Colonic mucosa (tissue), 4 donors: ENCODE measurements at regions not wholly inside any gene's neighbourhood (a gene's known extent, or its start where the extent isn't known, plus 50 kb on each side); places are given as distances from the start of the nearest gene placed in this dataset.

Source experiments
- DNase-seq: peaks from one replicate; pipeline ENCODE4 v3.0.0-alpha.2; 2020
- H3K27ac ChIP-seq: fragments of 200-600 bp; one replicate; pipeline ENCODE4 v1.8.0; 2021
- H3K27me3 ChIP-seq: fragments of 200-600 bp; one replicate; pipeline ENCODE4 v1.8.0; 2021
- H3K36me3 ChIP-seq: fragments of 200-600 bp; one replicate; pipeline ENCODE4 v1.8.0; 2021
- H3K4me1 ChIP-seq: fragments of 200-600 bp; one replicate; pipeline ENCODE4 v1.8.0; 2021; ENCODE audit warnings: mild to moderate bottlenecking
- H3K4me3 ChIP-seq: fragments of 200-600 bp; one replicate; pipeline ENCODE4 v1.8.0; 2021
- H3K9ac ChIP-seq, 2 donors: one replicate each; pipeline ENCODE4 v1.7.0; 2013; ENCODE audit warnings: control low read depth in 2 of 2, low read depth in 2 of 2, low read length in 2 of 2
- H3K9me3 ChIP-seq: fragments of 200-600 bp; one replicate; pipeline ENCODE4 v1.8.0; 2021
- intact Hi-C: fragments of 100-400 bp; cut with DNase I; formaldehyde crosslinking; loops from one replicate; pipeline ENCODE4 v1.14.1; 2022
- TF ChIP-seq, protein P1 (sequence below): fragments of 200-600 bp; IDR thresholded peaks from one replicate; pipeline ENCODE4 v1.8.0; 2022; ENCODE audit warnings: antibody characterized with exemption, mild to moderate bottlenecking
- donor health status: healthy.
- donor health status: DM: no; HTN: no; CAD: no.
- donor health status: DM: no; HTN: no; CAD: no.

DNA sequence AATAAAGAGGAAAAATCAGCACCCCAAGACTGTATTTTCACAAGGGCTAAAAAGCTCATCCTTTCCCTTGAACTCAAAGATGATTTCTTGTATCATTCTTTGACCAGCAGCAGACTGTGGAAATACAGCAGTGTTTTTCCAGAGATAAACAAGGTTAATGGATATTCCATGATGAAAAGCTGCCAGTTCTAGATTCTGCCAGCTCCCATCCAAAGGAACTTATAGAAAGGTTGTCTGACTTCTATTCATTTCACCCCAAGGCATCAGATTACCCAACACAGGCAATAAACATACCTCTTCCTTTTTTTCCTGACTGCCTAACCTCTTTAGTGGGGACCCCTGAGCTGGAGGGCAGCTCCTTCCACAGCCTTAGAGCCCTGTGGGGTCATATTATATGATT, 375.8 kb upstream of the THBS1 start:
- no peaks in the 10 kb centered on the region for H3K9me3 ChIP-seq
- DNase-seq, result no peak
- H3K4me3 ChIP-seq, result no peak overlapping the region
- TF ChIP-seq, protein P1, sequence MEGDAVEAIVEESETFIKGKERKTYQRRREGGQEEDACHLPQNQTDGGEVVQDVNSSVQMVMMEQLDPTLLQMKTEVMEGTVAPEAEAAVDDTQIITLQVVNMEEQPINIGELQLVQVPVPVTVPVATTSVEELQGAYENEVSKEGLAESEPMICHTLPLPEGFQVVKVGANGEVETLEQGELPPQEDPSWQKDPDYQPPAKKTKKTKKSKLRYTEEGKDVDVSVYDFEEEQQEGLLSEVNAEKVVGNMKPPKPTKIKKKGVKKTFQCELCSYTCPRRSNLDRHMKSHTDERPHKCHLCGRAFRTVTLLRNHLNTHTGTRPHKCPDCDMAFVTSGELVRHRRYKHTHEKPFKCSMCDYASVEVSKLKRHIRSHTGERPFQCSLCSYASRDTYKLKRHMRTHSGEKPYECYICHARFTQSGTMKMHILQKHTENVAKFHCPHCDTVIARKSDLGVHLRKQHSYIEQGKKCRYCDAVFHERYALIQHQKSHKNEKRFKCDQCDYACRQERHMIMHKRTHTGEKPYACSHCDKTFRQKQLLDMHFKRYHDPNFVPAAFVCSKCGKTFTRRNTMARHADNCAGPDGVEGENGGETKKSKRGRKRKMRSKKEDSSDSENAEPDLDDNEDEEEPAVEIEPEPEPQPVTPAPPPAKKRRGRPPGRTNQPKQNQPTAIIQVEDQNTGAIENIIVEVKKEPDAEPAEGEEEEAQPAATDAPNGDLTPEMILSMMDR, result no peak
- H3K27me3 ChIP-seq, result no peaks in the 10 kb centered on the region
- H3K36me3 ChIP-seq, result no peaks in the 10 kb centered on the region
- H3K9ac ChIP-seq, result no peak overlapping the region
- no peaks in the 10 kb centered on the region for H3K4me1 ChIP-seq
- H3K27ac ChIP-seq, result no peak overlapping the region
- intact Hi-C loops, result no loop called here

DNA sequence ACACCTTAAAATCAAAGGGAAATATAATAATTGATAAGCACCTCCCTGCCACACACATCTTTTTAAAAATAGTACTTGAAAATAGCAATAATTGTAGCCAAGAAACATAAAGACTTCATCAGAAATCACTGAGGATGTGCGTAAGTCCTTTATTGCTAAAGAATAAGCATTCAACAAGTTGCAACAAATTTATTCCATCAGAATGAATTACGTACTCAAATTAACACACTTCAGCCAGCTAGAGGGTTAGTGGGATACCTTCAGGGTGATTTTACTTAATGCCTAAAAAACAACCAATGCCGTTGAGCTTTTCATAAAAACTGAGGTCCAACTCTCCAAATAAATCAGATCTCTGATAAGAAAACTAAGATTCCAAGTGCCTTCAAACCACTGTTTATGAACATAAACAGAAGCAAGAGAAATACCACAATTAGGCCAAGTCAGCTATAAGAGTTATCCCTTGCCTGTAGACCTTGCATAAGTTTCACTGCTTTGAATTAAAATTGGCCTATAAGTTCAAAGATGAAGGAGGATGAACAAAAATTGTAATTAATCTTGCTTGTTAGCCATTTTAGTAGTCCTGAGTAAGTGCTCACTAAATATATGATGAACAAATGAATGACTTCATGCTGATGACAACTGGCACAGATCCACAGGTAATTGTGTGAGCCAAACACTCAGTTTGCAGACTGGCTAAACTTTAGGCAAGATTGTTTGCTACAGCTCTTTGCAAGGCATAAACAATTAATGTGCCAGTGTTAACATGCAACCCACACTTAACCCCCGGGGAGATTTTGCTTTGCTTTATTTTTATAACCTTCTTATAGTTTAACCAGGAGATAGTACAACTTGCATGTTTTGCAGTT, 375.1 kb upstream of the THBS1 start:
- Histone ChIP-seq H3K27ac (no peak overlapping the region), H3K9ac (no peak overlapping the region), H3K9me3 (no peaks in the 10 kb centered on the region), H3K4me1 (no peaks in the 10 kb centered on the region), H3K4me3 (no peak overlapping the region), H3K36me3 (no peaks in the 10 kb centered on the region), H3K27me3 (no peaks in the 10 kb centered on the region)
- DNase-seq, result no peak
- intact Hi-C loops, result no loop called here
- TF ChIP-seq, protein P1, result no peak

DNA sequence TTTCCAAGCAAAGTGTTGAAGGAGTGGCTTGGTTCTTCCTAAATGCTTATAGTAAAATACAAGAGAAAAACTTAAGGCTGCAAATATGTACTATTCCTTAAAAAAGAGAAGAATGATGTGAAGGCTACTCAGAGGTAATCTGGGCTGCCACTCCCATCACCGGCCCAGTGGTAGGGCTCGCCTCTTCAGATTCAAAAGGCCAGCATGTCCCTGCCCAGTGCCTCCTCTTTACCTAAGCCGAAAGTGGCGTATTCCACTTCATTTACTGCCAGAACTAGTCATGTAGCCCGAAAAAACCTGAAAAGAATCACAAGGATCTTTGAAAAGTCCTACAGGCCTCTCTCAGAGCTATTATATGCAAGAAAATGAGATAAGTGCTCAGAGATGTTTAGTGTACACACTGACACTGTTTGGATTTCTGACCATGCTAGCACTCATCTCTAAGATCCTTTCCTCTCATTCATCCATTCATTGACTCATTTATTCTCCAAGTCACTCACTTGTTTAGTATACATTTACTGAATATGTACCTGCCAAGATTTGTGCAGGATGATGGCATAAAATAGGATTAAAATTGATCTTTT, 373.3 kb upstream of the THBS1 start:
- Histone ChIP-seq H3K9me3 (no peaks in the 10 kb centered on the region), H3K27ac (no peak overlapping the region), H3K4me1 (no peaks in the 10 kb centered on the region), H3K9ac (no peak overlapping the region), H3K36me3 (no peaks in the 10 kb centered on the region), H3K27me3 (no peaks in the 10 kb centered on the region), H3K4me3 (no peak overlapping the region)
- DNase-seq, result no peak
- TF ChIP-seq, protein P1, result no peak
- intact Hi-C loops, result no loop called here

DNA sequence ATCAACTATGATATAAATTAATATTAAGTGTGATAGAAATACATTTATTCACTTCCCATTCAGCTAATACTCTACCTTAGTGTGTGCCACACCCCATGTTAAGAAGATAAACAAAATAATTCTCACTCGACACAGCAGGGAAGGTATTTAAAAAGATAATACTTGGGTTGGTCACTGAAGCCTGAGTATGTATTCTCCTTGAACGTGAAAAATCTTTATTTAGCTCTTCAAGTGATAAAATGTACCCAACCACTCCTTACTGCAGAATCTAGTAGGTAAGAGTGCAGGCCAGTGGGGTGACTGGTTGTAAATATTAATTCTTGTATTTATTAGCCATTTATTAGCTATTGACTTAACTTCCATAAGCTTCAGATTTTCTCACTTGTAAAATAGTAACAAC, 372.7 kb upstream of the THBS1 start:
- Histone ChIP-seq H3K27ac (no peak overlapping the region), H3K9me3 (no peaks in the 10 kb centered on the region), H3K4me3 (no peak overlapping the region), H3K9ac (no peak overlapping the region), H3K36me3 (no peaks in the 10 kb centered on the region), H3K27me3 (no peaks in the 10 kb centered on the region), H3K4me1 (no peaks in the 10 kb centered on the region)
- TF ChIP-seq, protein P1, result no peak
- intact Hi-C loops, result no loop called here
- DNase-seq, result no peak

DNA sequence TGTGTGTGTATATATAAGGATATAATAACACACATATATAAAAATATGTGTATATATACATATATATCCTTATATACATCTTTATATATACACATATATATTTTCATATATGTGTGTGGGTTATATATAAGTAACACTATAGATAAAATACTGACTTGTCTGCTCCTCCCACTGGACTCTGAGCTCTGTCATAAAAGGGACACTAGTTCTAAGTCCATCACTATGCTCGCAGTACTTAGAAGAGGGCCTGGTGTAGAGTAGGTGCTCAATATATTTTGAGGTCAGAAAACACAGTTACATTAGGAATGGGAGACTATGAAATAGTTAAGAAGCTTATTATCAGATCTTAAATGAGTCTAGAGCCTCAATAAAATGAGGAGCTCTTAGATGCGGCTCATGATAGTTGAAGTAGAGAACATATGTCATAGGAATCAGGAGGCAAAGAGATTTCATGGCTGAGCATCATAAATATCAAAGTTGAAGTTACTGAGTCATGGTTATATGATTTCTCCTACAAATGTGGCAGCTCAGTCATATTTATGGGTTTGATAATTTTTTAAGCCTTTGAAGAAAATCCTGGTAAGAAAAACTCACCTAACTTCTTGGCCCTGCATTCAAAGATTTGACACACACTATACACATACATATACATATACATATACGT, 371.2 kb upstream of the THBS1 start:
- TF ChIP-seq, protein P1, result no peak
- Histone ChIP-seq H3K4me3 (no peak overlapping the region), H3K4me1 (no peaks in the 10 kb centered on the region), H3K36me3 (no peaks in the 10 kb centered on the region), H3K9ac (no peak overlapping the region), H3K27ac (no peak overlapping the region), H3K9me3 (no peaks in the 10 kb centered on the region), H3K27me3 (no peaks in the 10 kb centered on the region)
- DNase-seq, result no peak
- intact Hi-C loops, result no loop called here
